Endodermal cell (in vitro differentiated cells): ENCODE measurements at regions not wholly inside any gene's neighbourhood (a gene's known extent, or its start where the extent isn't known, plus 50 kb on each side); places are given as distances from the start of the nearest gene placed in this dataset.
"Not testable (repeated sequence)": the region's sequence is repeated elsewhere in the genome, so short reads cannot be mapped to it uniquely, and the experiment has no call there.

ENCODE experiments used
- DNase-seq: peaks from one replicate; pipeline ENCODE4 v3.0.0-alpha.2; 2017
- H3K27ac ChIP-seq: 2 replicates; pipeline ENCODE4 v1.5.1; 2013; ENCODE audit warnings: mild to moderate bottlenecking, low read depth, low read length, moderate library complexity
- H3K27me3 ChIP-seq: 2 replicates; pipeline ENCODE4 v1.6.1; 2013; ENCODE audit warnings: mild to moderate bottlenecking, low read length, moderate library complexity; ENCODE audit not compliant: insufficient read depth, control insufficient read depth, poor library complexity, severe bottlenecking
- H3K36me3 ChIP-seq: 2 replicates; pipeline ENCODE4 v1.7.0; 2013; ENCODE audit warnings: mild to moderate bottlenecking, low read length, moderate library complexity; ENCODE audit not compliant: control insufficient read depth, insufficient read depth
- H3K4me1 ChIP-seq: one replicate; pipeline ENCODE4 v1.7.0; 2013; ENCODE audit warnings: low read length; ENCODE audit not compliant: control insufficient read depth, insufficient read depth
- H3K4me3 ChIP-seq: 2 replicates; pipeline ENCODE4 v1.5.1; 2013; ENCODE audit warnings: mild to moderate bottlenecking, low read length, moderate library complexity
- H3K9ac ChIP-seq: 2 replicates; pipeline ENCODE4 v1.6.1; 2013; ENCODE audit warnings: mild to moderate bottlenecking, low read length, moderate library complexity; ENCODE audit not compliant: poor library complexity, severe bottlenecking; ENCODE audit errors: extremely low read depth
- H3K9me3 ChIP-seq: 2 replicates; pipeline ENCODE4 v1.6.1; 2013; ENCODE audit warnings: mild to moderate bottlenecking, low read length, moderate library complexity; ENCODE audit not compliant: control insufficient read depth
- H3K27ac Mint-ChIP-seq: 2 replicates; pipeline ENCODE4 v1.8.0; 2020; ENCODE audit warnings: mixed read lengths
- H3K27me3 Mint-ChIP-seq: 2 replicates; pipeline ENCODE4 v1.8.0; 2021; ENCODE audit warnings: mild to moderate bottlenecking, mixed read lengths; ENCODE audit not compliant: insufficient read depth
- H3K36me3 Mint-ChIP-seq: 2 replicates; pipeline ENCODE4 v1.8.0; 2020; ENCODE audit warnings: low read depth, mixed read lengths
- H3K4me1 Mint-ChIP-seq: 2 replicates; pipeline ENCODE4 v1.8.0; 2020; ENCODE audit warnings: mixed read lengths
- H3K4me3 Mint-ChIP-seq: 2 replicates; pipeline ENCODE4 v1.8.0; 2020; ENCODE audit warnings: mild to moderate bottlenecking, moderate library complexity, mixed read lengths
- H3K9me3 Mint-ChIP-seq: 2 replicates; pipeline ENCODE4 v1.8.0; 2020; ENCODE audit warnings: mild to moderate bottlenecking, mixed read lengths
- CTCF ChIP-seq: fragments of 200-600 bp; sonication (generic); conservative IDR thresholded peaks from 2 replicates; pipeline ENCODE4 v1.5.0; 2021; ENCODE audit warnings: antibody characterized with exemption, mild to moderate bottlenecking
- WGBS, 2 experiments: methylation state at CpG; one replicate each; pipeline versions ENCODE4 v1.1.5 to v1.1.7; 2013; ENCODE audit warnings: missing lambda C conversion rate in 2 of 2, mixed read lengths in 1 of 2; ENCODE audit not compliant: insufficient coverage in 1 of 2, insufficient read length in 1 of 2; 5-methylcytosine and 5-hydroxymethylcytosine counted together

- Histone ChIP-seq H3K4me3 (no peak overlapping the region), H3K9me3 (peaks cover 26% of the 10 kb centered on the region), H3K9ac (no peak overlapping the region), H3K27me3 (no peaks in the 10 kb centered on the region), H3K27ac (no peak overlapping the region), H3K4me1 (no peaks in the 10 kb centered on the region), H3K36me3 (no peaks in the 10 kb centered on the region)
- TF ChIP-seq CTCF, result peak; percentile 85
- Mint-ChIP-seq H3K36me3 (peaks cover 11% of the 10 kb centered on the region), H3K27me3 (no peaks in the 10 kb centered on the region), H3K27ac (no peak overlapping the region), H3K9me3 (peaks cover 40% of the 10 kb centered on the region), H3K4me1 (no peaks in the 10 kb centered on the region), H3K4me3 (no peak overlapping the region)
- 46 to 70% methylated on average over 2 to 5 of the region's 5 CpGs for WGBS, 2 experiments
- peak; percentile 55 for DNase-seq
Measured at GRCh38 chr7:124101173-124101768, 68.4 kb upstream of the TMEM229A start.

GRCh38 chr7:124100190-124100589 lies 67.3 kb upstream of the TMEM229A start:
- Histone ChIP-seq H3K27ac (no peak overlapping the region), H3K36me3 (no peaks in the 10 kb centered on the region), H3K9me3 (peaks cover 26% of the 10 kb centered on the region), H3K4me1 (no peaks in the 10 kb centered on the region), H3K27me3 (no peaks in the 10 kb centered on the region), H3K4me3 (no peak overlapping the region), H3K9ac (no peak overlapping the region)
- TF ChIP-seq CTCF, result no peak
- Mint-ChIP-seq H3K4me1 (no peaks in the 10 kb centered on the region), H3K27ac (no peak overlapping the region), H3K27me3 (no peaks in the 10 kb centered on the region), H3K4me3 (no peak overlapping the region), H3K36me3 (peaks cover 11% of the 10 kb centered on the region), H3K9me3 (peaks cover 40% of the 10 kb centered on the region)
- no peak for DNase-seq
- WGBS, 2 experiments, result 94 to 99% methylated on average over 3 of the region's 3 CpGs

DNA sequence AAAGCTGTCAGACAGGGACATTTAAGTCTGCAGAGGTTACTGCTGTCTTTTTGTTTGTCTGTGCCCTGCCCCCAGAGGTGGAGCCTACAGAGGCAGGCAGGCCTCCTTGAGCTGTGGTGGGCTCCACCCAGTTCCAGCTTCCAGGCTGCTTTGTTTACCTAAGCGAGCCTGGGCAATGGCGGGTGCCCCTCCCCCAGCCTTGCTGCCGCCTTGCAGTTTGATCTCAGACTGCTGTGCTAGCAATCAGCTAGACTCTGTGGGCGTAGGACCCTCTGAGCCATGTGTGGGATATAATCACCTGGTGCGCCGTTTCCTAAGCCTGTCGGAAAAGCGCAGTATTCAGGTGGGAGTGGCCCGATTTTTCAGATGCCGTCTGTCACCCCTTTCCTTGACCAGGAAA lies 66.7 kb upstream of the TMEM229A start:
- H3K9ac ChIP-seq, H3K4me3 Mint-ChIP-seq, H3K4me1 Mint-ChIP-seq, H3K36me3 Mint-ChIP-seq, H3K27ac Mint-ChIP-seq, H3K4me1 ChIP-seq, H3K27ac ChIP-seq, H3K4me3 ChIP-seq, H3K27me3 ChIP-seq, H3K36me3 ChIP-seq, DNase-seq, H3K27me3 Mint-ChIP-seq: not testable (repeated sequence)
- peaks cover 22% of the 10 kb centered on the region for H3K9me3 ChIP-seq
- H3K9me3 Mint-ChIP-seq, result peaks cover 35% of the 10 kb centered on the region
- WGBS, 2 experiments, result 91% methylated on average over 6 to 10 of the region's 10 CpGs

DNA sequence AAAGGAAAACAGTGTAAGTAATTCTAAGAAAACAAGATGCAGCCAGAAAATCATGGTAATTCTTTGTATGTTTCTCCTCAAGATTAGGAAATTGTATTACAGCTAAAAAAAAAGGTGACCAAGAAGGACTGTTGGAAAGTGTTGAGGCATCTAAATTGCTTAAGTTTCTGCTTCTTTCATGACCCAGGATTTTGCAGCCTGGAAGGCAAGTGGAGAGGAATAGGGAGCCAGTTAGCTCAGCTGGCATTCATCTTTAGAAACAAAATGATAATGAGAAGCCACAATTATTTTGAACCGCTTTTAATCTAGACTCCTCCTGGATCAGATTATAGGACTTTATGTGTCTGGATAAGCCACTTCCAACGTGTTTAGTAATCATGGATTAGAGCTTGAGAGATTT lies 56.8 kb upstream of the TMEM229A start:
- H3K4me3 ChIP-seq, result no peak overlapping the region
- H3K27me3 ChIP-seq, result no peaks in the 10 kb centered on the region
- Mint-ChIP-seq H3K36me3 (no peaks in the 10 kb centered on the region), H3K27ac (peak overlapping the region; percentile 33), H3K4me3 (no peak overlapping the region), H3K27me3 (no peaks in the 10 kb centered on the region), H3K9me3 (no peaks in the 10 kb centered on the region), H3K4me1 (no peaks in the 10 kb centered on the region)
- TF ChIP-seq CTCF, result no peak
- H3K9ac ChIP-seq, result no peak overlapping the region
- DNase-seq, result no peak
- no peaks in the 10 kb centered on the region for H3K36me3 ChIP-seq
- 81% methylated on average over 2 of the region's 2 CpGs; no CpG with 5 or more reads in 1 of the 2 experiments for WGBS, 2 experiments
- no peaks in the 10 kb centered on the region for H3K4me1 ChIP-seq
- H3K27ac ChIP-seq, result no peak overlapping the region
- H3K9me3 ChIP-seq, result no peaks in the 10 kb centered on the region
